DOHH2 (cell line): ENCODE measurements at regions not wholly inside any gene's neighbourhood (a gene's known extent, or its start where the extent isn't known, plus 50 kb on each side); places are given as distances from the start of the nearest gene placed in this dataset.

Experiments used
- H3F3A ChIP-seq: fragments of 200-600 bp; sonication (generic), shearing (Covaris generic); 2 replicates; pipeline ENCODE4 v1.6.0; 2016; ENCODE audit warnings: antibody characterized with exemption, mild to moderate bottlenecking; ENCODE audit not compliant: control insufficient read depth, insufficient read depth
- H3K27ac ChIP-seq: fragments of 200-600 bp; sonication (generic); 2 replicates; pipeline ENCODE4 v1.5.1; 2014; ENCODE audit warnings: low read depth, mild to moderate bottlenecking, low read length, moderate library complexity
- H3K27me3 ChIP-seq: fragments of 200-600 bp; sonication (generic); 2 replicates; pipeline ENCODE4 v1.6.1; 2014; ENCODE audit warnings: mild to moderate bottlenecking, low read length, mixed read lengths; ENCODE audit not compliant: control insufficient read depth
- H3K36me3 ChIP-seq: fragments of 200-600 bp; sonication (generic); 2 replicates; pipeline ENCODE4 v1.6.1; 2014; ENCODE audit warnings: mild to moderate bottlenecking, low read length, moderate library complexity, mixed read lengths; ENCODE audit not compliant: control insufficient read depth
- H3K4me1 ChIP-seq: fragments of 200-600 bp; sonication (generic); 2 replicates; pipeline ENCODE4 v1.6.1; 2014; ENCODE audit warnings: mild to moderate bottlenecking, low read length, mixed read lengths; ENCODE audit not compliant: control insufficient read depth
- H3K4me2 ChIP-seq: fragments of 200-600 bp; sonication (generic); 2 replicates; pipeline ENCODE4 v1.6.0; 2014; ENCODE audit warnings: mild to moderate bottlenecking, low read length, moderate library complexity
- H3K4me3 ChIP-seq: fragments of 200-600 bp; sonication (generic); 2 replicates; pipeline ENCODE4 v1.5.1; 2014; ENCODE audit warnings: mild to moderate bottlenecking, low read length, mixed read lengths
- H3K79me2 ChIP-seq: fragments of 200-600 bp; sonication (generic); 2 replicates; pipeline ENCODE4 v1.6.1; 2014; ENCODE audit warnings: mild to moderate bottlenecking, low read length, mixed read lengths; ENCODE audit not compliant: control insufficient read depth
- H3K9me2 ChIP-seq: fragments of 200-600 bp; sonication (generic); replicated peaks from 2 replicates; pipeline ENCODE4 v1.6.1; 2014; ENCODE audit warnings: mild to moderate bottlenecking, low read length, mixed read lengths; ENCODE audit not compliant: control insufficient read depth
- H3K9me3 ChIP-seq: fragments of 200-600 bp; sonication (generic); 2 replicates; pipeline ENCODE4 v1.6.1; 2014; ENCODE audit warnings: antibody characterized with exemption, low read length, mixed read lengths; ENCODE audit not compliant: control insufficient read depth, insufficient read depth
- H4K20me1 ChIP-seq: fragments of 200-600 bp; sonication (generic); 2 replicates; pipeline ENCODE4 v1.6.0; 2014; ENCODE audit warnings: low read depth, mild to moderate bottlenecking, antibody characterized with exemption, low read length, moderate library complexity; ENCODE audit not compliant: control insufficient read depth, insufficient read depth
- EZH2phosphoT487 ChIP-seq: fragments of 200-600 bp; sonication (generic); IDR thresholded peaks from 2 replicates; pipeline ENCODE4 v1.6.1; 2017; ENCODE audit warnings: borderline replicate concordance, mild to moderate bottlenecking, antibody characterized with exemption, low read length, moderate library complexity, mixed read lengths
- TF ChIP-seq, protein P1 (sequence below): fragments of 200-600 bp; sonication (generic); IDR thresholded peaks from one replicate; pipeline ENCODE4 v1.5.1; 2014; ENCODE audit warnings: antibody characterized with exemption, mild to moderate bottlenecking, low read depth, low read length; ENCODE audit not compliant: poor library complexity, severe bottlenecking

DNA sequence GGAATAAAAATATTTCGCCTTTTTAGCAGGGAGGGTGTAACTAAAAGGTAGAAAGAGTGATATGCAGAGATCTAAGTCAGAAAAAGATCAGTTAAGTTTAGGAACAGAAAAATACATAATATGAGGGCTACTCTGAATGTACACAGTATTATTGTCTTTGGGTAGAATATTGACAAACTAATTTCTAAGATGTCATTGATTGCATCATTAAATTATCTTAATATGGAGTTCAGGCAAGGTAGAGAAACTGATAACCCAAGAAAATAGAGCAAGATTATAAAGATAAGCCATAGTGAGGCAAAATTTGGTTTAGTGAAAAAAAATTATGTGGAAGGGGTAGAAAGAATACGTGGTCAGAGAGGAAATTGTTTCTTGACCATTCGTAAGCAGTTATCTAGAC, 629.0 kb upstream of the NXPH2 start:
- H3F3A ChIP-seq = no peaks in the 10 kb centered on the region
- no peaks in the 10 kb centered on the region for H3K4me1 ChIP-seq
- no peak overlapping the region for H3K4me3 ChIP-seq
- H3K27ac ChIP-seq = no peak overlapping the region
- no peak overlapping the region for H3K4me2 ChIP-seq
- no peaks in the 10 kb centered on the region for H4K20me1 ChIP-seq
- no peaks in the 10 kb centered on the region for H3K36me3 ChIP-seq
- no peaks in the 10 kb centered on the region for H3K9me3 ChIP-seq
- H3K79me2 ChIP-seq = no peaks in the 10 kb centered on the region
- H3K27me3 ChIP-seq = no peaks in the 10 kb centered on the region
- no peaks in the 10 kb centered on the region for H3K9me2 ChIP-seq
- TF ChIP-seq EZH2phosphoT487 = no peak
- TF ChIP-seq, protein P1, sequence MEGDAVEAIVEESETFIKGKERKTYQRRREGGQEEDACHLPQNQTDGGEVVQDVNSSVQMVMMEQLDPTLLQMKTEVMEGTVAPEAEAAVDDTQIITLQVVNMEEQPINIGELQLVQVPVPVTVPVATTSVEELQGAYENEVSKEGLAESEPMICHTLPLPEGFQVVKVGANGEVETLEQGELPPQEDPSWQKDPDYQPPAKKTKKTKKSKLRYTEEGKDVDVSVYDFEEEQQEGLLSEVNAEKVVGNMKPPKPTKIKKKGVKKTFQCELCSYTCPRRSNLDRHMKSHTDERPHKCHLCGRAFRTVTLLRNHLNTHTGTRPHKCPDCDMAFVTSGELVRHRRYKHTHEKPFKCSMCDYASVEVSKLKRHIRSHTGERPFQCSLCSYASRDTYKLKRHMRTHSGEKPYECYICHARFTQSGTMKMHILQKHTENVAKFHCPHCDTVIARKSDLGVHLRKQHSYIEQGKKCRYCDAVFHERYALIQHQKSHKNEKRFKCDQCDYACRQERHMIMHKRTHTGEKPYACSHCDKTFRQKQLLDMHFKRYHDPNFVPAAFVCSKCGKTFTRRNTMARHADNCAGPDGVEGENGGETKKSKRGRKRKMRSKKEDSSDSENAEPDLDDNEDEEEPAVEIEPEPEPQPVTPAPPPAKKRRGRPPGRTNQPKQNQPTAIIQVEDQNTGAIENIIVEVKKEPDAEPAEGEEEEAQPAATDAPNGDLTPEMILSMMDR = no peak

DNA sequence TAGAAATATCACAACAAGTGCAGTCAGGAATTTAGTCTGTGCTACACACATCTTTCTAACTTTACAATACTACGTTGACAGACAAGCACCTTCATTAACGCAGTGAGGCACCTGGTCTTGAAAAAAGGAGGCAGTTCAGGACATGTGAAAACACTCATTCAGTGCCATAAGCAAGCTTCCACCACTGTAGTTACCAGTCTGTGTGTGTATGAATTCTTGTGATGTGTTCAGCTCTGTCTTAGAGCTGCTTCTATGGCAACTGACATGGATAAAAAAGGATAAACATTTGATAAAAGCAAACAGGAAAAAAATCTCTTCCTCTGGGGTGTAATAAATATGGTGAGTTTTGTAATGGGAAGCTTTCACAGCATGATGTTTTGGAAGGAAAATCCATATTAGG, 623.8 kb upstream of the NXPH2 start:
- Histone ChIP-seq H3K27me3 (no peaks in the 10 kb centered on the region), H3K9me3 (no peaks in the 10 kb centered on the region), H3K9me2 (no peaks in the 10 kb centered on the region), H3K4me3 (no peak overlapping the region), H3K79me2 (no peaks in the 10 kb centered on the region), H3K4me1 (no peaks in the 10 kb centered on the region), H3K36me3 (no peaks in the 10 kb centered on the region), H3K27ac (no peak overlapping the region), H3K4me2 (no peak overlapping the region), H4K20me1 (no peaks in the 10 kb centered on the region), H3F3A (no peaks in the 10 kb centered on the region)
- no peak for TF ChIP-seq EZH2phosphoT487
- TF ChIP-seq, protein P1 = no peak

DNA sequence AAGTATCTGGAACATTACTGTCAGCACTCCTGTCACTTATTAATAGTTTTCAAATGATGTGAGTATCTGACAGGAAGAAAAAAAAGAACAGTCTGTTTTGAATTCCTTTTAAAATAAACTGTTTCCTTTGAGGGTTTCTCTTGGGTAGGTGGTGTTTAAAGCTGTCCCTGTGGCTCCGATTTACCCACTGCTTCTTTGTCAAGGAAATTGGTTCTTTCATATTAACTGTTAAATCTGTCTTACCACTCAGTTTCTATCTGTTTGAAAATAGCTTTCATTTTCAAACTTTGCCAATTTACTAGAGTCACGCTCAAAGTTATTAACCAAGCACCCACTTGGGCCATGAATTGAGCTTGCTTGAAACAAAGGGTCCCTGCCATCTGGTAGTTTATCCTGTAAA, 614.6 kb upstream of the NXPH2 start:
- no peaks in the 10 kb centered on the region for H3F3A ChIP-seq
- H3K9me2 ChIP-seq = no peaks in the 10 kb centered on the region
- H3K9me3 ChIP-seq = no peaks in the 10 kb centered on the region
- no peaks in the 10 kb centered on the region for H3K27me3 ChIP-seq
- no peaks in the 10 kb centered on the region for H4K20me1 ChIP-seq
- H3K4me1 ChIP-seq = no peaks in the 10 kb centered on the region
- no peak overlapping the region for H3K27ac ChIP-seq
- no peak for TF ChIP-seq EZH2phosphoT487
- TF ChIP-seq, protein P1 = no peak
- H3K36me3 ChIP-seq = no peaks in the 10 kb centered on the region
- no peak overlapping the region for H3K4me2 ChIP-seq
- H3K79me2 ChIP-seq = no peaks in the 10 kb centered on the region
- H3K4me3 ChIP-seq = no peak overlapping the region

DNA sequence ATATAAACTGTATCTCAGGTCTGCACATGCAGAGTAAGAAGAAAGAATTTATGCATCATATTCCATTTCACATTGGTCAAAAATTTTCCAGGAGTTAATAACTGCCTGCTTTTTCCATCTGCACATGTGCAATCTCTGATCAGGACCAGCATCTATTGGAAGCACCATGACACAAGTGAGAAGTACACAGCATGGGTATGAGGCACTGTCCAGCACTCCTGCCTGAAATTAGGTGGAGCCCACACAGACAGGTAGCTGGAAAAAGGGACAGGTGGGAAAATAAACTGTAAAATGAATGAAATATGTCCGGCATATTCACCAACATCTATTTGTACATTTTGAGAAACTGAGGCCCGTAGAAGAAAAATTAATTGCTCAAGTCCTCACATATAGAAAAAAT, 609.2 kb upstream of the NXPH2 start:
- no peaks in the 10 kb centered on the region for H3F3A ChIP-seq
- H3K4me2 ChIP-seq = no peak overlapping the region
- H3K4me3 ChIP-seq = no peak overlapping the region
- no peaks in the 10 kb centered on the region for H3K79me2 ChIP-seq
- TF ChIP-seq EZH2phosphoT487 = no peak
- TF ChIP-seq, protein P1 = no peak
- H4K20me1 ChIP-seq = no peaks in the 10 kb centered on the region
- H3K27me3 ChIP-seq = no peaks in the 10 kb centered on the region
- H3K4me1 ChIP-seq = no peaks in the 10 kb centered on the region
- H3K9me2 ChIP-seq = no peaks in the 10 kb centered on the region
- H3K9me3 ChIP-seq = no peaks in the 10 kb centered on the region
- no peaks in the 10 kb centered on the region for H3K36me3 ChIP-seq
- H3K27ac ChIP-seq = no peak overlapping the region
